Mesenchymal stem cell (in vitro differentiated cells and primary cell): ENCODE measurements at regions not wholly inside any gene's neighbourhood (a gene's known extent, or its start where the extent isn't known, plus 50 kb on each side); places are given as distances from the start of the nearest gene placed in this dataset.

Experiments
- DNase-seq: peaks from one replicate; pipeline ENCODE4 v3.0.0-alpha.2; 2013
- H2AFZ ChIP-seq: one replicate; pipeline ENCODE4 v1.6.1; 2013; ENCODE audit warnings: low read depth, mild to moderate bottlenecking, control low read depth, inconsistent platforms, low read length, moderate library complexity
- H2AK5ac ChIP-seq: 2 replicates; pipeline ENCODE4 v1.6.1; 2013; ENCODE audit warnings: low read length, moderate library complexity, mild to moderate bottlenecking, inconsistent platforms; ENCODE audit not compliant: severe bottlenecking
- H2BK120ac ChIP-seq: one replicate; pipeline ENCODE4 v1.6.1; 2013; ENCODE audit warnings: low read depth, mild to moderate bottlenecking, inconsistent platforms, low read length, moderate library complexity
- H2BK12ac ChIP-seq, 2 experiments: one replicate each; pipeline ENCODE4 v1.6.1; 2013; ENCODE audit warnings: inconsistent platforms in 2 of 2, low read length in 2 of 2, mild to moderate bottlenecking in 2 of 2, moderate library complexity in 2 of 2, control low read depth in 1 of 2
- H2BK15ac ChIP-seq: one replicate; pipeline ENCODE4 v1.6.1; 2013; ENCODE audit warnings: mild to moderate bottlenecking, low read depth, inconsistent platforms; ENCODE audit not compliant: poor library complexity, severe bottlenecking
- H2BK5ac ChIP-seq: 2 replicates; pipeline ENCODE4 v1.6.1; 2013; ENCODE audit warnings: low read depth, mild to moderate bottlenecking, low read length, control low read depth, inconsistent platforms; ENCODE audit not compliant: poor library complexity, severe bottlenecking
- H3K14ac ChIP-seq, 2 experiments: one replicate each; pipeline ENCODE4 v1.6.1; 2013; ENCODE audit warnings: inconsistent platforms in 2 of 2, low read length in 2 of 2, control low read depth in 1 of 2, mild to moderate bottlenecking in 1 of 2, moderate library complexity in 1 of 2
- H3K18ac ChIP-seq, 2 experiments: one replicate each; pipeline ENCODE4 v1.6.1; 2013; ENCODE audit warnings: inconsistent platforms in 2 of 2, low read length in 2 of 2, control low read depth in 1 of 2, low read depth in 1 of 2, mild to moderate bottlenecking in 1 of 2
- H3K23ac ChIP-seq, 2 experiments: one replicate each; pipeline ENCODE4 v1.6.1; 2013; ENCODE audit warnings: inconsistent platforms in 2 of 2, low read length in 2 of 2, mild to moderate bottlenecking in 2 of 2, moderate library complexity in 2 of 2, control low read depth in 1 of 2
- H3K27ac ChIP-seq: 2 replicates; pipeline ENCODE4 v1.5.1; 2013; ENCODE audit warnings: mild to moderate bottlenecking, moderate library complexity, low read length, control low read depth, inconsistent platforms; ENCODE audit not compliant: poor library complexity, severe bottlenecking
- H3K27me3 ChIP-seq, 2 experiments: 2 replicates each; pipeline versions ENCODE4 v1.6.1 to v1.7.0; 2013; ENCODE audit warnings: low read length in 2 of 2, mild to moderate bottlenecking in 2 of 2, moderate library complexity in 2 of 2, control low read depth in 1 of 2, inconsistent platforms in 1 of 2; ENCODE audit not compliant: control insufficient read depth in 1 of 2, insufficient read depth in 1 of 2
- H3K36me3 ChIP-seq, 2 experiments: 2 replicates each; pipeline versions ENCODE4 v1.6.1 to v1.7.0; 2013; ENCODE audit warnings: low read length in 2 of 2, control low read depth in 1 of 2, inconsistent platforms in 1 of 2, low read depth in 1 of 2, mild to moderate bottlenecking in 1 of 2; ENCODE audit not compliant: insufficient read depth in 2 of 2, control insufficient read depth in 1 of 2
- H3K4ac ChIP-seq, 2 experiments: one replicate each; pipeline ENCODE4 v1.6.1; 2013; ENCODE audit warnings: inconsistent platforms in 2 of 2, low read length in 2 of 2, mild to moderate bottlenecking in 2 of 2, moderate library complexity in 2 of 2, control low read depth in 1 of 2, low read depth in 1 of 2
- H3K4me1 ChIP-seq: 2 replicates; pipeline ENCODE4 v1.6.1; 2013; ENCODE audit warnings: low read depth, low read length, control low read depth; ENCODE audit not compliant: control insufficient read depth, insufficient read depth
- H3K4me2 ChIP-seq: 2 replicates; pipeline ENCODE4 v1.6.1; 2013; ENCODE audit warnings: low read length, mild to moderate bottlenecking, inconsistent platforms; ENCODE audit not compliant: poor library complexity, severe bottlenecking
- H3K4me3 ChIP-seq, 2 experiments: 2 replicates each; pipeline versions ENCODE4 v1.5.1 to v1.7.0; 2013; ENCODE audit warnings: low read length in 2 of 2, mild to moderate bottlenecking in 2 of 2, control low read depth in 1 of 2, low read depth in 1 of 2; ENCODE audit not compliant: insufficient read depth in 1 of 2
- H3K79me1 ChIP-seq: replicated peaks from 2 replicates; pipeline ENCODE4 v1.6.1; 2013; ENCODE audit warnings: mild to moderate bottlenecking, control low read depth, low read length, inconsistent platforms; ENCODE audit not compliant: poor library complexity, severe bottlenecking
- H3K9ac ChIP-seq: 2 replicates; pipeline ENCODE4 v1.7.0; 2013; ENCODE audit warnings: mild to moderate bottlenecking, low read length, moderate library complexity
- H3K9me3 ChIP-seq: 2 replicates; pipeline ENCODE4 v1.7.0; 2013; ENCODE audit warnings: mild to moderate bottlenecking, low read length; ENCODE audit not compliant: control insufficient read depth
- H4K8ac ChIP-seq: one replicate; pipeline ENCODE4 v1.6.1; 2013; ENCODE audit warnings: inconsistent platforms, mild to moderate bottlenecking, low read length, moderate library complexity
- H4K91ac ChIP-seq: one replicate; pipeline ENCODE4 v1.6.1; 2013; ENCODE audit warnings: mild to moderate bottlenecking, low read length, inconsistent platforms
- WGBS: methylation state at CpG from one replicate; pipeline ENCODE4 v1.1.7; 2013; ENCODE audit warnings: mixed read lengths; 5-methylcytosine and 5-hydroxymethylcytosine counted together

- Histone ChIP-seq H3K4me1 (peaks cover 4% of the 10 kb centered on the region), H2BK120ac (no peak overlapping the region), H3K14ac (no peak overlapping the region), H3K27ac (no peak overlapping the region), H3K23ac (no peak overlapping the region), H3K4ac (no peak overlapping the region), H2BK12ac (no peak overlapping the region), H3K36me3 (peaks cover 0 to 17% of the 10 kb centered on the region in 2 experiments), H4K8ac (no peak overlapping the region), H3K4me2 (no peak overlapping the region), H3K27me3 (no peaks in the 10 kb centered on the region), H3K4me3 (no peak overlapping the region), H2AFZ (no peak overlapping the region), H2BK15ac (no peak overlapping the region), H3K79me1 (peaks cover 6% of the 10 kb centered on the region), H2BK5ac (no peak overlapping the region), H2AK5ac (no peak overlapping the region), H3K9ac (no peak overlapping the region), H4K91ac (no peak overlapping the region), H3K9me3 (no peaks in the 10 kb centered on the region), H3K18ac (no peak overlapping the region)
- DNase-seq: no peak
- WGBS: 78% methylated on average over 17 of the region's 20 CpGs
Measured at GRCh38 chr16:85505794-85506634, 107.1 kb upstream of the GSE1 start.

- Histone ChIP-seq H3K27ac (no peak overlapping the region), H3K23ac (no peak overlapping the region), H2BK120ac (no peak overlapping the region), H3K9ac (no peak overlapping the region), H3K79me1 (peaks cover 5% of the 10 kb centered on the region), H2BK15ac (no peak overlapping the region), H2BK5ac (no peak overlapping the region), H2AK5ac (no peak overlapping the region), H3K4me3 (no peak overlapping the region), H2BK12ac (no peak overlapping the region), H3K9me3 (no peaks in the 10 kb centered on the region), H3K27me3 (no peaks in the 10 kb centered on the region), H3K4me1 (peaks cover 4% of the 10 kb centered on the region), H3K18ac (no peak overlapping the region), H3K4ac (no peak overlapping the region), H3K36me3 (peaks cover 0 to 17% of the 10 kb centered on the region in 2 experiments), H3K14ac (no peak overlapping the region), H3K4me2 (no peak overlapping the region), H2AFZ (no peak overlapping the region), H4K91ac (no peak overlapping the region), H4K8ac (no peak overlapping the region)
- no peak for DNase-seq
- 94% methylated on average over 8 of the region's 8 CpGs for WGBS
Measured at GRCh38 chr16:85506635-85506911, 106.5 kb upstream of the GSE1 start.

GRCh38 chr16:85507342-85507741 is 105.8 kb upstream of the GSE1 start:
- Histone ChIP-seq H3K9ac (no peak overlapping the region), H3K27me3 (no peaks in the 10 kb centered on the region), H2BK15ac (no peak overlapping the region), H3K79me1 (peaks cover 4% of the 10 kb centered on the region), H3K14ac (no peak overlapping the region), H4K8ac (no peak overlapping the region), H3K4ac (no peak overlapping the region), H2BK12ac (no peak overlapping the region), H3K4me2 (no peak overlapping the region), H3K4me3 (no peak overlapping the region), H2AK5ac (no peak overlapping the region), H2BK120ac (no peak overlapping the region), H2BK5ac (no peak overlapping the region), H3K23ac (no peak overlapping the region), H2AFZ (no peak overlapping the region), H3K18ac (no peak overlapping the region), H3K27ac (no peak overlapping the region), H3K36me3 (peaks cover 0 to 16% of the 10 kb centered on the region in 2 experiments), H3K4me1 (peaks cover 9% of the 10 kb centered on the region), H4K91ac (no peak overlapping the region), H3K9me3 (no peaks in the 10 kb centered on the region)
- WGBS: 97% methylated on average over 8 of the region's 8 CpGs
- DNase-seq: no peak

GRCh38 chr16:85508388-85508787 is 104.7 kb upstream of the GSE1 start:
- no peak overlapping the region for H3K4me3 ChIP-seq
- peaks cover 3% of the 10 kb centered on the region for H3K79me1 ChIP-seq
- H2BK5ac ChIP-seq: no peak overlapping the region
- no peak overlapping the region for H2BK120ac ChIP-seq
- H2BK12ac ChIP-seq: no peak overlapping the region
- H3K14ac ChIP-seq: no peak overlapping the region
- no peak overlapping the region for H2AK5ac ChIP-seq
- H3K27ac ChIP-seq: no peak overlapping the region
- WGBS: 92% methylated on average over 10 of the region's 10 CpGs
- no peak overlapping the region for H3K4me2 ChIP-seq
- H3K4me1 ChIP-seq: peaks cover 18% of the 10 kb centered on the region
- H3K18ac ChIP-seq: peak overlapping the region in 1 of 2 experiments; percentile 42
- H2BK15ac ChIP-seq: no peak overlapping the region
- H3K23ac ChIP-seq: no peak overlapping the region
- H4K91ac ChIP-seq: no peak overlapping the region
- H3K9ac ChIP-seq: no peak overlapping the region
- no peak overlapping the region for H4K8ac ChIP-seq
- no peaks in the 10 kb centered on the region for H3K27me3 ChIP-seq
- H2AFZ ChIP-seq: no peak overlapping the region
- H3K9me3 ChIP-seq: no peaks in the 10 kb centered on the region
- H3K4ac ChIP-seq: no peak overlapping the region
- DNase-seq: no peak
- H3K36me3 ChIP-seq: peaks cover 0 to 10% of the 10 kb centered on the region in 2 experiments
